ENCODE measurements at regions not wholly inside any gene's neighbourhood (a gene's known extent, or its start where the extent isn't known, plus 50 kb on each side); places are given as distances from the start of the nearest gene placed in this dataset.
A peak's percentile ranks its signal among the peaks of the same experiment; 100 is the strongest.
"Not testable (repeated sequence)": the region's sequence is repeated elsewhere in the genome, so short reads cannot be mapped to it uniquely, and the experiment has no call there.

DNA sequence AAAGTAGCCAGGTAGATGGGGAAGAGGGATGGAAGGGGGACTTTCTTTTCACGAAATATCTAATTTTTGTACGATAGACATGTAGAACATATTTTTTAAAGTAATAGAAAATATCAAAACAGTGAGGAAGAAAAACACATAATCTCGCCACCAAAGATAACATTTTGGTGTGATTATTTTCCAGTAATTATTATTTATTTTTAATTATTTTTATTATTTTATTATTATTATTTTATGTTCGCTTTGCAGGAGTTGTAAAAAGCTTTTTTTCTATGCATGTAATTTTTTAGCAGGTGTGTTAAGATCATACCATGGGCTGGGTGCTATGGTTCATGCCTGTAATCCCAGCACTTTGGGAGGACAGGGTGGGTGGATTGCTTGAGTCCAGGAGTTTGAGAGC, 85.6 kb upstream of the CCND2 start:
- DNase-seq (ENCODE audit: low spot score in 2 of 2) (no peak), ATAC-seq (replicated peaks; ENCODE audit: extremely low read depth, poor library complexity, severe bottlenecking) (no peak)
- H3K9me3 Mint-ChIP-seq: peaks cover 1% of the 10 kb centered on the region
- H3K4me3 Mint-ChIP-seq: no peak overlapping the region
- no peak overlapping the region for H3K27ac Mint-ChIP-seq (ENCODE audit: low read depth)
- no peaks in the 10 kb centered on the region for H3K27me3 Mint-ChIP-seq
- H3K36me3 Mint-ChIP-seq (ENCODE audit: insufficient read depth): no peaks in the 10 kb centered on the region
- no peaks in the 10 kb centered on the region for H3K4me1 Mint-ChIP-seq

DNA sequence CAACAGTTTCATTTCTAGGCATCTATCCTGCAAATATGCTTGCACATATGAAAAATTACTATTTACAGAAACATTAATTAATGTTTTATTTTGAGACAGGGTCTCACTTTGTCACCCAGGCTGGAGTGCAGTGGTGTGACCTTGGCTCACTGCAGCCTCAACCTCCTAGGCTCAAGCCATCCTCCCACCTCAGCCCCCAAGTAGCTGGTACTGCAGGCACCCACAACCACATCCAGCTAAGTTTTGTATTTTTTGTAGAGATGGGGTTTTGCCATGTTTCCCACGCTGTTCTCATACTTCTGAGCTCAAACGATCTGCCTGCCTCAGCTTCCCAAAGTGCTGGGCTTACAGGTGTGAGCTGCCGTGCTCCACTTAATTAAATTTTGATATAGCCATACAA, 86.2 kb upstream of the CCND2 start:
- not testable (repeated sequence) for H3K4me3 Mint-ChIP-seq; H3K9me3 Mint-ChIP-seq; DNase-seq (ENCODE audit: low spot score in 2 of 2); H3K27ac Mint-ChIP-seq (ENCODE audit: low read depth); ATAC-seq (replicated peaks; ENCODE audit: extremely low read depth, poor library complexity, severe bottlenecking); H3K4me1 Mint-ChIP-seq; H3K27me3 Mint-ChIP-seq; H3K36me3 Mint-ChIP-seq (ENCODE audit: insufficient read depth)

DNA sequence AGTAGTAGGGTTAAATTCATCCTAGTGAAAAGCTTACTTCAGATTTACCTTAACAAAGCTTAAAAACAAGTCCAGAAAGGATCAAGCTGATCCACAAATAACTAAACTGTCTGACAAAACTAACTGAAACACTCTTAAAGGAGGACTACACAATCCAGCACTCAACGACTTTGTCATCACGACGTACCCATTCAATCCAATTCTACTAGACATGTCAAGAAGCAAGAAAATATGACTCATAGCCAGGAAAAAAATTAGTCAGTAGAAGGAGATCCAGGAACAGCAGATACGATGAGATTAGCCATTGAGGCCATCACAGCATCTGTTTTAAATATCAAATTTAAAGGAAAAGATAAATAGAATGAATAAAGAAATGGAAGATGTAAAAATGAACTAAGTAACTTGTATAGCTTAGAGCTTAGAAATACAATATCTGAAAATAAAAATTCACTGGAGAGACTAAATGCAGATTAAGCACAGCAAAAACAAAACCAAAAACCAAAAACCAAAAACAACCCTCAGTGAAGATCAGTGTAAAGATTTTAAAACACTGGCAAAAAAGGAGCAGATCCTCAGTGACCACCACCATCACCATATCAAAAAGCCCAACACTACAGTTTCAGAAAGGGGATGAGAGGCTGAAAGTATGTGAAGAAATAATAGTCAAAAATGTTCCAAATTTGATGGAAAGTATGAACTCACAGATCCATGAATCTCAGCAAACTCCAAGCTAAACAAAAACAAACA, 95.0 kb upstream of the CCND2 start:
- H3K27ac Mint-ChIP-seq (ENCODE audit: low read depth): no peak overlapping the region
- H3K4me3 Mint-ChIP-seq: no peak overlapping the region
- ATAC-seq (replicated peaks; ENCODE audit: extremely low read depth, poor library complexity, severe bottlenecking) (no peak), DNase-seq (ENCODE audit: low spot score in 2 of 2) (no peak)
- H3K9me3 Mint-ChIP-seq: peaks cover 6% of the 10 kb centered on the region
- H3K4me1 Mint-ChIP-seq: no peaks in the 10 kb centered on the region
- H3K36me3 Mint-ChIP-seq (ENCODE audit: insufficient read depth): no peaks in the 10 kb centered on the region
- no peaks in the 10 kb centered on the region for H3K27me3 Mint-ChIP-seq

DNA sequence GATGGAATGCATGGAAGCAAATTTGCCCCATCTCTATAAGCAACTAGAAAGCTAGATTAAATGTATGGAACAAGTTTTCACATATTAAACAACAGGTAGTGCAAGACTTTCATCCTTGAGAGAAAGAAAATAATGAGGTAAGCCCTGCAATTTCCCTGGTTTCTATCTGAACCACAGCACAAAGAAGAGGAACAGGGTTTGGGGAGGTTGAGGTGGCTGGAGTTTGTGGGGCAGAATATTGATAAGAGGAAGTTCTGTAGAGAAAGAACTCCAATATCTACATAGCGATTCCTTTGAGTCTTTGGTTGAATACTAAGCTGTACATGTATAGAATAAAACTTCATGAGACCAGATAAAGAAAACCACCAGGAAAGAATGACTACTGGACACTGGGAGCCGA, 96.3 kb upstream of the CCND2 start:
- ATAC-seq (replicated peaks; ENCODE audit: extremely low read depth, poor library complexity, severe bottlenecking) (no peak), DNase-seq (ENCODE audit: low spot score in 2 of 2) (no peak)
- Mint-ChIP-seq H3K4me1 (no peaks in the 10 kb centered on the region), H3K9me3 (no peaks in the 10 kb centered on the region), H3K27ac (ENCODE audit: low read depth) (no peak overlapping the region), H3K27me3 (no peaks in the 10 kb centered on the region), H3K36me3 (ENCODE audit: insufficient read depth) (no peaks in the 10 kb centered on the region), H3K4me3 (no peak overlapping the region)

DNA sequence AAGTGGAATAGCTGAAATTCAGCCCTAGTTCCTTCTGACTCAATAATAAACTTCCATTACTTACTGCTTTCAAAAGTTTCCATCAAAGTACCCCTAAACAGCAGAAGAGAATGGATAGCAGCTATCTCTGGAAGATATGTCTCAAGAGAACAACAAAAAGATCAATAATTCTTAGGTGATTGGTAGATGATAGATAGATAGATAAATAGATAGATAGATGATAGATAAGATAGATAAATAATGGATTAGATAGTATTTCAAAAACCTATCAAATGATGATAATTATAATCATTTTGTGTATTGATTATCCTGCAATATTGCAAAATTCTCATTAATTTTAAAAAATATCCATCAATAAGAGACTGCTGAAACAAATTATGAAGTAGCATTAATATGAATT, 97.4 kb upstream of the CCND2 start:
- H3K27ac Mint-ChIP-seq (ENCODE audit: low read depth): no peak overlapping the region
- no peaks in the 10 kb centered on the region for H3K4me1 Mint-ChIP-seq
- DNase-seq (ENCODE audit: low spot score in 2 of 2) (no peak), ATAC-seq (replicated peaks; ENCODE audit: extremely low read depth, poor library complexity, severe bottlenecking) (no peak)
- H3K4me3 Mint-ChIP-seq: no peak overlapping the region
- H3K9me3 Mint-ChIP-seq: no peaks in the 10 kb centered on the region
- H3K27me3 Mint-ChIP-seq: no peaks in the 10 kb centered on the region
- H3K36me3 Mint-ChIP-seq (ENCODE audit: insufficient read depth): no peaks in the 10 kb centered on the region

DNA sequence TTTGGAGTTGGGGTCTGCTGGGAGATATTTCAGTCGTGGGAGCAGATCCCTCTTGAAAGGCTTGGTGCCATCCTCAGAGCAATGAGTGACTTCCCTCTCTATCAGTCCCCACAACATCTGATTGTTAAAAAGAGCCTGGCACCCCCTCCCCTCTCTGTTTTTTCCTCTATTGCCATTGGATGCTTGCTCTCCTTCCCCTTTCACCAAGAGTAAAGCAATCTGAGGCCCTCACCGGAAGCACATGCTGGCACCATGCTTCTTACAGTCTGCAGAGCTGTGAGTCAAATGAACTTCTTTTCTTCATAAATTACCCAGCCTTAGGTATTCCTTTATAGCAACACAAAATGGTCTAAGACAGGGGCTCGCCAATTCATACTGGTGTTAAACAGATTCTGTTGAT, 99.1 kb upstream of the CCND2 start:
- Mint-ChIP-seq H3K4me1 (no peaks in the 10 kb centered on the region), H3K4me3 (no peak overlapping the region), H3K27me3 (no peaks in the 10 kb centered on the region), H3K27ac (ENCODE audit: low read depth) (no peak overlapping the region), H3K36me3 (ENCODE audit: insufficient read depth) (no peaks in the 10 kb centered on the region), H3K9me3 (no peaks in the 10 kb centered on the region)
- ATAC-seq (replicated peaks; ENCODE audit: extremely low read depth, poor library complexity, severe bottlenecking): no peak
- no peak for DNase-seq (ENCODE audit: low spot score in 2 of 2)

DNA sequence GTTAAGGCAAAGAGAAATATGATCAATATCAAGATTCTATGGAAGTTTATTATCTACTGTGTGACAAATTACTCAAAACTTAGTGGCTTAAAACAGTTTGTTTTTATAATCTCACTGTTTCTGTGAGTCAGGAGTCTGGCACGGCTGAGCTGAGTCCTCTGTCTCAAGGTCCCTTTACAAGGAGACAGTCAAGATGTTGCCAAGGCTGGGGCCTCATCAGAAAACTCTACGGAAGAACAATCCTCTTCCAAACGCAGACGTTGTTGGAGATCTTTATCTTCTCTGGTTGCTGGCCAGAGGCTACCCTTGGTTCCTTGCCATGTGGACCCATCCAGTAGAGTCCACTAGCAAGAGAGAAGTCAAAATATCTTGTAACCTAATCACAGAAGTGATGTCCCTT, 100.6 kb upstream of the CCND2 start:
- DNase-seq (ENCODE audit: low spot score in 2 of 2) (no peak), ATAC-seq (replicated peaks; ENCODE audit: extremely low read depth, poor library complexity, severe bottlenecking) (no peak)
- Mint-ChIP-seq H3K27me3 (no peaks in the 10 kb centered on the region), H3K9me3 (no peaks in the 10 kb centered on the region), H3K4me1 (no peaks in the 10 kb centered on the region), H3K27ac (ENCODE audit: low read depth) (no peak overlapping the region), H3K4me3 (no peak overlapping the region), H3K36me3 (ENCODE audit: insufficient read depth) (no peaks in the 10 kb centered on the region)

DNA sequence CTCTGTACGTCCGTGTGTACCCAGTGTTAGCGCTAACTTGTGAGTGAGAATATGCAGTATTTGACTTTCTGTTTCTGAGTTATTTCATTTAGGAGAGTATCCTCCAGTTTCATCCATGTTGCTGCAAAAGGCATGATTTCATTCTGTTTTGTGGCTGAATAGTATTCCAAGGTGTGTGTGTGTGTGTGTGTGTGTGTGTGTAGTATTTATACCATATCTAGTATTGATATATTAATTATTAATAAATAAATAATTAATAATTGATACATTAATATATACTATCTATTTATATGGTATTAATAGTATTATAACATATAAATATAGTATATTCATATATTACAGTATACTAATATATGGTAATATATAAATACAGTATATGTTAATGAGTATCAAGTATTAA, 101.8 kb upstream of the CCND2 start:
- H3K27ac Mint-ChIP-seq (ENCODE audit: low read depth): no peak overlapping the region
- no peak for ATAC-seq (replicated peaks; ENCODE audit: extremely low read depth, poor library complexity, severe bottlenecking)

DNA sequence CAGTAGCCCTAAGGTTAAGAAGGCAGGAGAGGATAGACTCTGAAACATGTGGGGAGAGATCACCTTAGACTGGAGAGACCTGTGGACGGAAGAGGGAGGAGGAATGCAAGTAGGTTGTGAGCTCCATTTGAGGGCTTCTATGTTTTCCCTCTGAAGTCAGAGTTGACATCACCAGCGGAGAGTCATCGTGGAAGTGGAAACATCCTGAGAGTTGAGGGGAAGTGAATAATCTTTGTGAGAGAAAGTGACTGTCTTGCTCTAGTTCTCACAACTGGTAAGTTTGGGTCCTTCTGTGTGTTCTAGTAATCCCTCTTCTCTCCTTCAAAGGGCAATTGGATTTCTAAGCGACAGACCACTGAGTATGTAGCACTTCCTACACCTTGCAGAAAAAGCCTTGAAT, 103.6 kb upstream of the CCND2 start:
- DNase-seq (ENCODE audit: low spot score in 2 of 2) (no peak), ATAC-seq (replicated peaks; ENCODE audit: extremely low read depth, poor library complexity, severe bottlenecking) (no peak)
- no peaks in the 10 kb centered on the region for H3K36me3 Mint-ChIP-seq (ENCODE audit: insufficient read depth)
- no peak overlapping the region for H3K4me3 Mint-ChIP-seq
- no peaks in the 10 kb centered on the region for H3K27me3 Mint-ChIP-seq
- H3K9me3 Mint-ChIP-seq: no peaks in the 10 kb centered on the region
- H3K4me1 Mint-ChIP-seq: peaks cover 6% of the 10 kb centered on the region
- H3K27ac Mint-ChIP-seq (ENCODE audit: low read depth): no peak overlapping the region

More for the DNA sequence above, 101.8 kb upstream of the CCND2 start:
- Mint-ChIP-seq H3K27me3 (no peaks in the 10 kb centered on the region), H3K4me1 (no peaks in the 10 kb centered on the region), H3K36me3 (ENCODE audit: insufficient read depth) (no peaks in the 10 kb centered on the region), H3K4me3 (no peak overlapping the region), H3K9me3 (no peaks in the 10 kb centered on the region)
- DNase-seq (ENCODE audit: low spot score in 2 of 2): no peak

DNA sequence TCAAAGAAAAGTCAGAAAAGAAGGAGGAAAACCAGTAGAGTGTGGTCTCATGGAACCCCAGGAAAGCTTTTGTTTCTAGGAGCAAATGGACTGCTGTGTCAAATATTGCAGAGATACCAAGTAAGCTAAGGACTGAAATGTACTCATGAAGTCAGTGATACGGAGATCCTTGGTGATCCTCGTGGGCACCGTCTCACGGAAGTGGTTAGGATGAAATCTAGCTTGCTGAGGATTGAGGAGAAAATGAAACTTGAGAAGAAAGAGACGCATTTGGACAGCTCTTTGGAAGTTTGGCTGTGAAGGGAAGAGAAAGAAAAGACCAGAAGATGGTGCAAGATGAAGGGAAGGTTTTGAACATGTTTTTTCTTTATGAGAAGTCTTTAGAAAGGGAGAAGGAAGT, 104.0 kb upstream of the CCND2 start:
- ATAC-seq (replicated peaks; ENCODE audit: extremely low read depth, poor library complexity, severe bottlenecking) (no peak), DNase-seq (ENCODE audit: low spot score in 2 of 2) (no peak)
- no peaks in the 10 kb centered on the region for H3K27me3 Mint-ChIP-seq
- H3K4me1 Mint-ChIP-seq: peaks cover 10% of the 10 kb centered on the region
- peaks cover 3% of the 10 kb centered on the region for H3K36me3 Mint-ChIP-seq (ENCODE audit: insufficient read depth)
- H3K9me3 Mint-ChIP-seq: no peaks in the 10 kb centered on the region
- peak overlapping the region; percentile 15 for H3K4me3 Mint-ChIP-seq
- no peak overlapping the region for H3K27ac Mint-ChIP-seq (ENCODE audit: low read depth)

DNA sequence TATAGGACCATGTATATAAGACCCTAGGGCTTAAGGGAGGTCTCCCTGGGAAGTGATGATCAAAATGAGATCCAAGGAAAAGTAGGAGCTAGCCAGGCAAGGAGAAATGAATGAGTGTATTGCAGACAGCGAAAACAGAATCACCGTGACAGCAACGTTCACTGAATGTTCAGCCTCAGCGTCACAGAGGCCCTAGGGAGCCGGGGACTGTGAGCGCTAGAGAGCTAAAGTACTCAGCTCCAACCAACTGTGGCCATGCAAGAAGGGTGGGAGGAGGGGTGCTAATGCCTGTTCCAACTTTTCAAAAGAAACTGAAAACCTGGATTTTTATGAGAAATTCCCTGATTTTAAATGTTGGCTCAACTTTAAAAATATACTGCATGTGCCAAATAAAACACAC, 105.5 kb upstream of the CCND2 start:
- Mint-ChIP-seq H3K4me1 (peaks cover 14% of the 10 kb centered on the region), H3K36me3 (ENCODE audit: insufficient read depth) (peaks cover 3% of the 10 kb centered on the region), H3K4me3 (no peak overlapping the region), H3K27me3 (no peaks in the 10 kb centered on the region), H3K27ac (ENCODE audit: low read depth) (no peak overlapping the region), H3K9me3 (no peaks in the 10 kb centered on the region)
- no peak for ATAC-seq (replicated peaks; ENCODE audit: extremely low read depth, poor library complexity, severe bottlenecking)
- no peak for DNase-seq (ENCODE audit: low spot score in 2 of 2)

DNA sequence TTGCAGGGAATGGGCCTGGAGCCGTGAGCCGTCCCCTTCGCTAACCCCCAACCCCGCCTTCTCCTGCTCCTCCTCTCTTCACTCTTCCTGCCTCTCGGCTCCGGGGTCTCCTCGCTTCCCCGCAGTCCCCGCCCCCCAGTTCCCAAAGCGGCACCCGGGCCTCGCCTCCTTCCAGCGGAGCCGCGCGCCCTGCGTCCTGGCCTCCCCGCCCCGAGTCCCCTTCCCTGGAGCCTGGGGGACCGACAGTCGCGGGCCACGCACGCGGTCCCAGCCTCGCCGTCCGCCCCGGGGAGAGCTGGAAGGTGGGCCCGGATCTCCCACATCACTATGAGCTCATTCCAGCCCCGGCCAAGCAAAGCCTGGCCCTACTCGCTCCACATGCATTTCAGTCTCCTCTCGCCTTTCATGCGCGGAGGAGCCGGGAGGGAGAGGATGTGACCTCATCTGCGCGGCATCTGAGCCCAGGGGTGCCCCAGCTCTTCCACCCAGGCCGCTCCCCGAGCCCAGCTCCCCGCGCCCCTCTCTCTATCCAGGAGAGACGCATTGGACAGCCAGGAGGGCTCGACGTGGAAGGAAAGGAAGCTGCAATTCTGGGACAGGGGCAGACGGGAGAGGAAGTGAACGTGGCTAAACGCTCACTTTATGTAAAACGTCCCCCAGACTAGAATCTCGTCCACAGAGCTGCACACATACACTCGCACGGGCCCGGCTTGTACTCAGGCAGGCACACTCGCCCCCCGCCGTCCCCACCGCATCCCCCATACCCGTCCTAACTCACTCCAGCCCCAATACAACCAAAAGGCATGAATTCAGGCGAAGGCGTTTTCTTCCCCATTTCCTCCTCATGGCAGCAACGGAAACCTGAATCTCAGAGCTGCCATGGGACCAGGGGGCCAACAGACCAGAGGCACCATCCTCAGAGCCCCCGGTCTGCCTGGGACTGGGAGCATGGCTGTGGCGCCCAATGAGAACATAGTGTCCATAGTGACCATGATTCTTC, 108.7 kb upstream of the CCND2 start:
- peak overlapping the region; percentile 83 for H3K4me3 Mint-ChIP-seq
- no peaks in the 10 kb centered on the region for H3K9me3 Mint-ChIP-seq
- peaks cover 14% of the 10 kb centered on the region for H3K4me1 Mint-ChIP-seq
- DNase-seq (ENCODE audit: low spot score in 2 of 2) (peak in 1 of 2 donors; percentile 25), ATAC-seq (replicated peaks; ENCODE audit: extremely low read depth, poor library complexity, severe bottlenecking) (peak; percentile 94)
- H3K27ac Mint-ChIP-seq (ENCODE audit: low read depth): peak overlapping the region; percentile 89
- H3K27me3 Mint-ChIP-seq: no peaks in the 10 kb centered on the region
- peaks cover 3% of the 10 kb centered on the region for H3K36me3 Mint-ChIP-seq (ENCODE audit: insufficient read depth)

DNA sequence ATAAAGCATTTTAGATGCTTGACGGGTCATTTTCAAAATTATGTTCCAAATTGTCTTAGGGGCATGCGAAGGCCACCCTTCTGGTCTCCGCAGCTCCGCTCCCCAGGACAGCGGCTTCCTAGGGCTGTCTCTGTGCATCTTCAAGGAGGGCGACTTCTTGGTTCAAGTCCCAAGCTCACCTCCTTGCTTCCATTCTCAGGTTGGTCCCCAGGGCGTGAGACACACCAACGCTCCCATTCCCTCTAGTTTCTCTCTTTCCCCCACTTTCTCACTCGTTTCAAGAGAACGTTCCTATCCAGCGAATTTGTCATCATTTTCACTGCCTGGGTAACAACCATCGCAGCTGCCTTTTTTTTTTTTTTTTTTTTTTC, 109.4 kb upstream of the CCND2 start:
- Mint-ChIP-seq H3K4me3 (peak overlapping the region; percentile 83), H3K4me1 (peaks cover 14% of the 10 kb centered on the region), H3K36me3 (ENCODE audit: insufficient read depth) (peaks cover 3% of the 10 kb centered on the region), H3K9me3 (no peaks in the 10 kb centered on the region), H3K27ac (ENCODE audit: low read depth) (peak overlapping the region; percentile 89), H3K27me3 (no peaks in the 10 kb centered on the region)
- DNase-seq (ENCODE audit: low spot score in 2 of 2) (no peak), ATAC-seq (replicated peaks; ENCODE audit: extremely low read depth, poor library complexity, severe bottlenecking) (no peak)

All from central memory CD8-positive, alpha-beta T cell (primary cell).